ENCODE measurements at regions not wholly inside any gene's neighbourhood (a gene's known extent, or its start where the extent isn't known, plus 50 kb on each side); places are given as distances from the start of the nearest gene placed in this dataset.

DNA sequence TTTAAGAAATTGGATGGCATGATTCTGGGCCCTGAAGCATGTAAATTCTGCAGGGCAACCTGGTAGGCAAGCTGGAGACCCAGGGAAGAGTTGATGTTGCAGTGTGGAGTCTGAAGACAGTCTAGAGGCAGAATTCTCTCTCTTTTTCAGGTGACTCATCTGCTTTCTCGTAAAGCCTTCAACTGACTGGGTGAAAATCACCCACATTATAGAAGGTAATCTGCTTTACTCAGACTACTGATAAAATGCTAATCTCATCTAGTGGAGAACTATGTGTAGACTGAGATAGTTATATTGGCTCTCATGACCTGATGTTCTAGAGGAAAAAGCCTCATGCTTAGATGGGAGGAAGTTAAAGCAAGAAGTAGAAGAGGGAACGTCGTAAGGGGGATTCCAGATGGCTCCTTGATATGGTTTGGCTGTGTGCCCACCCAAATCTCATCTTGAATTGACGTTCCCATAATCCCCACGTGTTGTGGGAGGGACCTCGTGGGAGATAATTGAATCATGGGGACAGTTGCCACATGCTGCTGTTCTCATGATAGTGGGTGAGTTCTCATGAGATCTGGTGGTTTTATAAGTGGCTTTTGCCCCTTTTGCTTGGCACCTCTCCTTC, 723.8 kb downstream of the BCL11B start:
- no peak overlapping the region for H3K4me3 ChIP-seq (ENCODE audit: low read length)
- peaks cover 7% of the 10 kb centered on the region for H3K9me3 ChIP-seq (replicated peaks; ENCODE audit: low read length)
- no peaks in the 10 kb centered on the region for H3K27me3 ChIP-seq (ENCODE audit: control insufficient read depth, insufficient read depth, low read length)
- no peaks in the 10 kb centered on the region for H3K4me1 ChIP-seq (ENCODE audit: control insufficient read depth, insufficient read depth, low read length)
- H3K36me3 ChIP-seq (ENCODE audit: insufficient read depth, low read length) = no peaks in the 10 kb centered on the region
- H3K4me2 ChIP-seq (ENCODE audit: low read length) = no peak overlapping the region
- no peak overlapping the region for H3K9ac ChIP-seq (ENCODE audit: low read depth, low read length)

- no peak overlapping the region for H3K4me3 ChIP-seq (ENCODE audit: low read length)
- no peaks in the 10 kb centered on the region for H3K36me3 ChIP-seq (ENCODE audit: insufficient read depth, low read length)
- no peaks in the 10 kb centered on the region for H3K4me1 ChIP-seq (ENCODE audit: control insufficient read depth, insufficient read depth, low read length)
- H3K27me3 ChIP-seq (ENCODE audit: control insufficient read depth, insufficient read depth, low read length) = no peaks in the 10 kb centered on the region
- H3K4me2 ChIP-seq (ENCODE audit: low read length) = no peak overlapping the region
- no peak overlapping the region for H3K9ac ChIP-seq (ENCODE audit: low read depth, low read length)
- H3K9me3 ChIP-seq (replicated peaks; ENCODE audit: low read length) = peaks cover 7% of the 10 kb centered on the region
Measured at GRCh38 chr14:98551028-98551427, 721.0 kb downstream of the BCL11B start.

DNA sequence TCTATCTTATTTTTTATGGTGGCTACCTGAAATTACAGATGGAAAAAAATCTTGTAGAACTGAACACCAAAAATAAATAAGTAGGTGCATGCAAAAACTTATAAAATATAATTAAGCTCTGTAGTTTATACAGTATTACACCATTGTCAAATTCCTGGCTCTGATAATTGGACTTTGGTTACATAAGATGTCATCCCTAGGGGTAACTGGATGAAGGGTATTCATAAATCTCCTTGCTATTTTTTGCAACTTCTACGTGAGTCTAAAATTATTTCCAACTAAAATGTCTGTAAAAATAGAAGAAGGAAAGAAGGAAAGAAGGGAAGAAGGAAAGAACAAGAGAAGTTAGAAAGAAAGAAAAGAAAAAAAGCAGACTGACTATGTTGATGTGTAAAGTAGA, 716.6 kb downstream of the BCL11B start:
- Histone ChIP-seq H3K4me1 (ENCODE audit: control insufficient read depth, insufficient read depth, low read length) (no peaks in the 10 kb centered on the region), H3K36me3 (ENCODE audit: insufficient read depth, low read length) (no peaks in the 10 kb centered on the region), H3K27me3 (ENCODE audit: control insufficient read depth, insufficient read depth, low read length) (no peaks in the 10 kb centered on the region), H3K4me3 (ENCODE audit: low read length) (no peak overlapping the region), H3K4me2 (ENCODE audit: low read length) (no peak overlapping the region), H3K9me3 (replicated peaks; ENCODE audit: low read length) (peaks cover 10% of the 10 kb centered on the region), H3K9ac (ENCODE audit: low read depth, low read length) (no peak overlapping the region)

GRCh38 chr14:98564006-98564405, 708.0 kb downstream of the BCL11B start:
- Histone ChIP-seq H3K9ac (ENCODE audit: low read depth, low read length) (no peak overlapping the region), H3K9me3 (replicated peaks; ENCODE audit: low read length) (peaks cover 3% of the 10 kb centered on the region), H3K36me3 (ENCODE audit: insufficient read depth, low read length) (no peaks in the 10 kb centered on the region), H3K27me3 (ENCODE audit: control insufficient read depth, insufficient read depth, low read length) (no peaks in the 10 kb centered on the region), H3K4me1 (ENCODE audit: control insufficient read depth, insufficient read depth, low read length) (no peaks in the 10 kb centered on the region), H3K4me3 (ENCODE audit: low read length) (no peak overlapping the region), H3K4me2 (ENCODE audit: low read length) (no peak overlapping the region)

DNA sequence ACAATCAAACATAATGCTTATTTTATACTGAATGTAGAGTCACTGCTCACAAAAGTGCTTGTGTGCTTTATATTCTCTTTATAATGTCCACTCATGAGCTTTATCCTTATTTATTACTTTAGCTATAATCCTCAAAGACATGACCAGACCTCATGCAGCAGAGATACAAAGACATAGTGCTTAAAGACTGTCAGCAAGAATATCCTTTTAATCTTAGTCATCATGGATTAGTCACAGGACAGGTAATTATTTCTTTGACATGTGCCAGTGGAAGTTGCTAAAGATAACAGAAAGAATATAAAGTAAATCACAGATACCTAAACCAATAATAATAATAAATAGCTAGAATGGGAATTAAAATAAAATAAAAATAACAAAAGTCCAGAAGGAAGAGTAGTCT, 707.5 kb downstream of the BCL11B start:
- Histone ChIP-seq H3K4me2 (ENCODE audit: low read length) (no peak overlapping the region), H3K4me1 (ENCODE audit: control insufficient read depth, insufficient read depth, low read length) (no peaks in the 10 kb centered on the region), H3K4me3 (ENCODE audit: low read length) (no peak overlapping the region), H3K9me3 (replicated peaks; ENCODE audit: low read length) (peaks cover 3% of the 10 kb centered on the region), H3K27me3 (ENCODE audit: control insufficient read depth, insufficient read depth, low read length) (no peaks in the 10 kb centered on the region), H3K9ac (ENCODE audit: low read depth, low read length) (no peak overlapping the region), H3K36me3 (ENCODE audit: insufficient read depth, low read length) (no peaks in the 10 kb centered on the region)

DNA sequence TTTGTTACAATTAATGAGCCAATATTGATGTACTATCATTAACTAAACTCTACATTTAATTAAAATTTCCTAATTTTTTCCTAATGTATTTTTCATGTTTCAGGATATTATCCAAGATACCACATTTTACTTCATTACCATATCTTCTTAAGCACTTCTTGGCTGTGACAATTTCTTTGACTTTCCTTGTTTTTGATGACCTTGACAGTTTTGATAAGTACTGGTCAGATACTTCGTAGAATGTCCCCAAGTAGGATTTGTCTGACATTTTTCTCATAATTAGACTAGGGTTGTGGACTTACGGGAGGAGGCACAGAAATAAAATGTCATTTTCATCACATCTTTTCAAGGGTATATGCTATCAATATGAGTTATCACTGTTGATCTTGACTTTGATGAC, 700.9 kb downstream of the BCL11B start:
- H3K4me3 ChIP-seq (ENCODE audit: low read length) = no peak overlapping the region
- H3K9ac ChIP-seq (ENCODE audit: low read depth, low read length) = no peak overlapping the region
- no peak overlapping the region for H3K4me2 ChIP-seq (ENCODE audit: low read length)
- no peaks in the 10 kb centered on the region for H3K4me1 ChIP-seq (ENCODE audit: control insufficient read depth, insufficient read depth, low read length)
- no peaks in the 10 kb centered on the region for H3K36me3 ChIP-seq (ENCODE audit: insufficient read depth, low read length)
- no peaks in the 10 kb centered on the region for H3K27me3 ChIP-seq (ENCODE audit: control insufficient read depth, insufficient read depth, low read length)
- H3K9me3 ChIP-seq (replicated peaks; ENCODE audit: low read length) = no peaks in the 10 kb centered on the region

GRCh38 chr14:98573082-98573481, 698.9 kb downstream of the BCL11B start:
- no peaks in the 10 kb centered on the region for H3K9me3 ChIP-seq (replicated peaks; ENCODE audit: low read length)
- no peaks in the 10 kb centered on the region for H3K27me3 ChIP-seq (ENCODE audit: control insufficient read depth, insufficient read depth, low read length)
- no peaks in the 10 kb centered on the region for H3K4me1 ChIP-seq (ENCODE audit: control insufficient read depth, insufficient read depth, low read length)
- H3K36me3 ChIP-seq (ENCODE audit: insufficient read depth, low read length) = no peaks in the 10 kb centered on the region
- H3K4me3 ChIP-seq (ENCODE audit: low read length) = no peak overlapping the region
- H3K4me2 ChIP-seq (ENCODE audit: low read length) = no peak overlapping the region
- no peak overlapping the region for H3K9ac ChIP-seq (ENCODE audit: low read depth, low read length)

DNA sequence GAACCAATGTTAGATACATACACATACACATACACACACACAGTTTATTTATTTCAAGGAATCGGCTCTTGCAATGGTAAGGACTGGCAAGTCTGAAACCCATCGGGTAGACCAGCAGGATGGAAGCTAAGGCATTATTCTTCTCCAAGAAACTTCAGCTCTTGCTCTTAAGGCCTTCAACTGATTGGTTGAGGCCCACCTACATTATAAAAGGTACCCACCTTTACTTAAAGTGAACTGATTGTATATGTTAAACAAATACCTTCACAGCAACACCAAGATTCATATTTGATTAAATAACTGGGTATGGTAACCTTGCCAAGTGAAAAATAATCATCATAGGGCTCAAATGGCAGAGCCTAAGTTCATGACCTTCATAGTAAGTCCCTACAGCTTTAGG, 695.5 kb downstream of the BCL11B start:
- no peak overlapping the region for H3K4me2 ChIP-seq (ENCODE audit: low read length)
- H3K36me3 ChIP-seq (ENCODE audit: insufficient read depth, low read length) = no peaks in the 10 kb centered on the region
- H3K4me3 ChIP-seq (ENCODE audit: low read length) = no peak overlapping the region
- H3K27me3 ChIP-seq (ENCODE audit: control insufficient read depth, insufficient read depth, low read length) = no peaks in the 10 kb centered on the region
- no peaks in the 10 kb centered on the region for H3K4me1 ChIP-seq (ENCODE audit: control insufficient read depth, insufficient read depth, low read length)
- no peaks in the 10 kb centered on the region for H3K9me3 ChIP-seq (replicated peaks; ENCODE audit: low read length)
- H3K9ac ChIP-seq (ENCODE audit: low read depth, low read length) = no peak overlapping the region

DNA sequence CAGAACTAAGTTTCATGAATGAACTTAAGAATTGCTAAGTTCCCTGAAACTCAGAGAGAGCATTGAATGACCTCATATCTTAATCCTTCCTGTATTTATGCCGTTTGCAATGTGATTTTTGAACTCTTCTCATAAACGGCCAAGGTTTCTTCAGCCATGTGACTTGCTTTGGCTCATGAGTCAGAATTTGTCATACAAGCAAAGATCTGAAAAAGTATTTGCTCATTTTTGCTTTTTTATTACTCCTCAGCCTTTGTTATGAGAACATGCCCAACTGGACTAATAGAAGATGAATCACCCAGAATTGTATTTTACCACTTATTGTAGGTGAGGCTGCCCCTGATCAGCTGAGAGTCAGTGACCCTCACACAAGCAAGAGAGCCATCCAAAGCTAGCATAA, 693.8 kb downstream of the BCL11B start:
- Histone ChIP-seq H3K4me3 (ENCODE audit: low read length) (no peak overlapping the region), H3K27me3 (ENCODE audit: control insufficient read depth, insufficient read depth, low read length) (no peaks in the 10 kb centered on the region), H3K36me3 (ENCODE audit: insufficient read depth, low read length) (no peaks in the 10 kb centered on the region), H3K9ac (ENCODE audit: low read depth, low read length) (no peak overlapping the region), H3K4me2 (ENCODE audit: low read length) (no peak overlapping the region), H3K9me3 (replicated peaks; ENCODE audit: low read length) (no peaks in the 10 kb centered on the region), H3K4me1 (ENCODE audit: control insufficient read depth, insufficient read depth, low read length) (no peaks in the 10 kb centered on the region)

DNA sequence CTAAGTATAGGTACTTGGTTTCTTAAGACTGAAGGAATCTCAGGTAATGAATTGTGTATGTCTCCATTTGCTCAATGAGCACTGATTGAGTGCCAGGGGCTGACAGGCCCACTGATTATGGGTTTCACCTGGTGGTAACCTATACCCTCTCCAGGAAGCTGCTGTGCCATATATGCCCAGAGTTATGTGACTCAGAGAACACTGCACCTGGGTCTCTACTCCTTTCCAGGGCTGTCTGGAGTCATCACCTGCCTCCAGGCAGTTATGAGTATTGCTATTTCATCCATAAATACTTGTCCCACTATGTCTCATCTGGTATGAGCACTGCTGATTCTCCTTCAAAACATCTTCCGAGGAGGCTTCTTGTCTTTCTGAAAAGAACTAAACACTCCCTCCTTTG, 692.9 kb downstream of the BCL11B start:
- Histone ChIP-seq H3K4me2 (ENCODE audit: low read length) (no peak overlapping the region), H3K4me3 (ENCODE audit: low read length) (no peak overlapping the region), H3K9me3 (replicated peaks; ENCODE audit: low read length) (peaks cover 7% of the 10 kb centered on the region), H3K9ac (ENCODE audit: low read depth, low read length) (no peak overlapping the region), H3K4me1 (ENCODE audit: control insufficient read depth, insufficient read depth, low read length) (no peaks in the 10 kb centered on the region), H3K36me3 (ENCODE audit: insufficient read depth, low read length) (no peaks in the 10 kb centered on the region), H3K27me3 (ENCODE audit: control insufficient read depth, insufficient read depth, low read length) (no peaks in the 10 kb centered on the region)

GRCh38 chr14:98580131-98580678, 691.8 kb downstream of the BCL11B start:
- Histone ChIP-seq H3K4me3 (ENCODE audit: low read length) (no peak overlapping the region), H3K27me3 (ENCODE audit: control insufficient read depth, insufficient read depth, low read length) (no peaks in the 10 kb centered on the region), H3K36me3 (ENCODE audit: insufficient read depth, low read length) (no peaks in the 10 kb centered on the region), H3K9ac (ENCODE audit: low read depth, low read length) (no peak overlapping the region), H3K4me2 (ENCODE audit: low read length) (no peak overlapping the region), H3K9me3 (replicated peaks; ENCODE audit: low read length) (peaks cover 7% of the 10 kb centered on the region), H3K4me1 (ENCODE audit: control insufficient read depth, insufficient read depth, low read length) (no peaks in the 10 kb centered on the region)

GRCh38 chr14:98582276-98582675, 689.7 kb downstream of the BCL11B start:
- Histone ChIP-seq H3K9me3 (replicated peaks; ENCODE audit: low read length) (peaks cover 10% of the 10 kb centered on the region), H3K9ac (ENCODE audit: low read depth, low read length) (no peak overlapping the region), H3K4me1 (ENCODE audit: control insufficient read depth, insufficient read depth, low read length) (no peaks in the 10 kb centered on the region)

More at GRCh38 chr14:98582276-98582675, 689.7 kb downstream of the BCL11B start:
- no peaks in the 10 kb centered on the region for H3K36me3 ChIP-seq (ENCODE audit: insufficient read depth, low read length)
- no peak overlapping the region for H3K4me3 ChIP-seq (ENCODE audit: low read length)
- H3K27me3 ChIP-seq (ENCODE audit: control insufficient read depth, insufficient read depth, low read length) = no peaks in the 10 kb centered on the region
- H3K4me2 ChIP-seq (ENCODE audit: low read length) = no peak overlapping the region

Data from skeletal muscle satellite cell (primary cell).